CD14-positive monocyte (primary cell): ENCODE measurements at regions not wholly inside any gene's neighbourhood (a gene's known extent, or its start where the extent isn't known, plus 50 kb on each side); places are given as distances from the start of the nearest gene placed in this dataset.

ENCODE experiments used
- DNase-seq, 3 donors: peaks; one replicate each; pipeline ENCODE4 v3.0.0-alpha.2; 2011 to 2022
- H2AFZ ChIP-seq: 2 replicates; pipeline ENCODE4 v1.6.0; 2012; ENCODE audit warnings: mild to moderate bottlenecking, low read depth, low read length, inconsistent platforms; ENCODE audit not compliant: insufficient read depth, poor library complexity, severe bottlenecking
- H3K27ac ChIP-seq, 2 donors: 1 replicate in 1 of 2; 2 replicates in 1 of 2; pipeline ENCODE4 v1.5.1; 2012 to 2013; ENCODE audit warnings: low read length in 2 of 2, control low read depth in 1 of 2, inconsistent platforms in 1 of 2, low read depth in 1 of 2, mild to moderate bottlenecking in 1 of 2
- H3K27me3 ChIP-seq, 2 donors: one replicate each; pipeline versions ENCODE4 v1.6.0 to v1.6.1; 2011 to 2013; ENCODE audit warnings: low read length in 2 of 2; ENCODE audit not compliant: control insufficient read depth in 2 of 2, insufficient read depth in 2 of 2
- H3K36me3 ChIP-seq, 2 donors: replicated peaks in 1 of 2; 1 replicate in 1 of 2; 2 replicates in 1 of 2; pipeline versions ENCODE4 v1.5.1 to v1.6.1; 2012 to 2013; ENCODE audit warnings: low read length in 2 of 2, control low read depth in 1 of 2, inconsistent platforms in 1 of 2, mild to moderate bottlenecking in 1 of 2; ENCODE audit not compliant: insufficient read depth in 2 of 2, control insufficient read depth in 1 of 2
- H3K4me1 ChIP-seq, 2 donors: 1 replicate in 1 of 2; 2 replicates in 1 of 2; pipeline versions ENCODE4 v1.5.1 to v1.6.1; 2012 to 2013; ENCODE audit warnings: low read length in 2 of 2, control low read depth in 1 of 2, inconsistent platforms in 1 of 2, mild to moderate bottlenecking in 1 of 2, moderate library complexity in 1 of 2; ENCODE audit not compliant: insufficient read depth in 2 of 2, control insufficient read depth in 1 of 2
- H3K4me2 ChIP-seq: replicated peaks from 2 replicates; pipeline ENCODE3; 2012; ENCODE audit warnings: low read length, moderate library complexity, mild to moderate bottlenecking; ENCODE audit not compliant: poor library complexity, severe bottlenecking; ENCODE audit errors: extremely low read depth
- H3K4me3 ChIP-seq, 3 experiments: fragments of 200-600 bp in 1 of 3; sonication (generic) in 1 of 3; replicated peaks in 1 of 3; 1 replicate in 2 of 3; 2 replicates in 1 of 3; pipeline ENCODE4 v1.5.1; 2011 to 2013; ENCODE audit warnings: low read length in 3 of 3, mild to moderate bottlenecking in 3 of 3, control low read depth in 2 of 3, low read depth in 2 of 3, inconsistent platforms in 1 of 3, moderate library complexity in 1 of 3
- H3K79me2 ChIP-seq: 2 replicates; pipeline ENCODE4 v1.6.0; 2012; ENCODE audit warnings: mild to moderate bottlenecking, control low read depth, inconsistent platforms, low read length, moderate library complexity; ENCODE audit not compliant: insufficient read depth
- H3K9ac ChIP-seq: 2 replicates; pipeline ENCODE4 v1.6.0; 2017; ENCODE audit warnings: low read length, mild to moderate bottlenecking; ENCODE audit not compliant: insufficient read depth, poor library complexity, severe bottlenecking
- H3K9me3 ChIP-seq, 2 donors: replicated peaks in 1 of 2; 1 replicate in 1 of 2; 2 replicates in 1 of 2; pipeline versions ENCODE4 v1.5.1 to v1.6.1; 2012 to 2013; ENCODE audit warnings: low read length in 2 of 2, control low read depth in 1 of 2; ENCODE audit not compliant: control insufficient read depth in 1 of 2, insufficient read depth in 1 of 2
- H4K20me1 ChIP-seq: 2 replicates; pipeline ENCODE4 v1.6.0; 2012; ENCODE audit warnings: mild to moderate bottlenecking, low read length, control low read depth, moderate library complexity; ENCODE audit not compliant: insufficient read depth
- H3K27ac Mint-ChIP-seq, 7 donors: one replicate each; pipeline ENCODE4 v1.8.0; 2020; ENCODE audit warnings: mild to moderate bottlenecking in 7 of 7, mixed read lengths in 7 of 7, moderate library complexity in 6 of 7, inconsistent platforms in 2 of 7
- H3K27me3 Mint-ChIP-seq, 3 donors: one replicate each; pipeline ENCODE4 v1.8.0; 2021 to 2022; ENCODE audit warnings: low read depth in 3 of 3, mild to moderate bottlenecking in 3 of 3, mixed read lengths in 3 of 3, moderate library complexity in 3 of 3, inconsistent platforms in 1 of 3
- H3K36me3 Mint-ChIP-seq, 2 donors: one replicate each; pipeline ENCODE4 v1.8.0; 2020; ENCODE audit warnings: mixed read lengths in 2 of 2, inconsistent platforms in 1 of 2, mild to moderate bottlenecking in 1 of 2
- H3K4me1 Mint-ChIP-seq: one replicate; pipeline ENCODE4 v1.8.0; 2020; ENCODE audit warnings: mild to moderate bottlenecking, mixed read lengths
- H3K4me3 Mint-ChIP-seq, 2 donors: one replicate each; pipeline ENCODE4 v1.8.0; 2020; ENCODE audit warnings: mild to moderate bottlenecking in 2 of 2, mixed read lengths in 2 of 2, moderate library complexity in 1 of 2
- H3K9me3 Mint-ChIP-seq, 7 donors: one replicate each; pipeline ENCODE4 v1.8.0; 2020 to 2022; ENCODE audit warnings: mixed read lengths in 7 of 7, mild to moderate bottlenecking in 6 of 7, moderate library complexity in 6 of 7, inconsistent platforms in 2 of 7
- WGBS: methylation state at CpG from one replicate; pipeline ENCODE4 v1.1.5; 2013; ENCODE audit warnings: missing lambda C conversion rate; ENCODE audit not compliant: insufficient coverage; 5-methylcytosine and 5-hydroxymethylcytosine counted together
- intact Hi-C, 2 donors: fragments of 100-400 bp; cut with micrococcal nuclease; formaldehyde crosslinking; loops; one replicate each; pipeline versions ENCODE4 v1.15.0 to v1.15.1; 2023
- TF ChIP-seq, protein P1 (sequence below): fragments of 200-600 bp; IDR thresholded peaks from one replicate; pipeline ENCODE4 v1.8.0; 2022; ENCODE audit warnings: antibody characterized with exemption, mild to moderate bottlenecking

DNA sequence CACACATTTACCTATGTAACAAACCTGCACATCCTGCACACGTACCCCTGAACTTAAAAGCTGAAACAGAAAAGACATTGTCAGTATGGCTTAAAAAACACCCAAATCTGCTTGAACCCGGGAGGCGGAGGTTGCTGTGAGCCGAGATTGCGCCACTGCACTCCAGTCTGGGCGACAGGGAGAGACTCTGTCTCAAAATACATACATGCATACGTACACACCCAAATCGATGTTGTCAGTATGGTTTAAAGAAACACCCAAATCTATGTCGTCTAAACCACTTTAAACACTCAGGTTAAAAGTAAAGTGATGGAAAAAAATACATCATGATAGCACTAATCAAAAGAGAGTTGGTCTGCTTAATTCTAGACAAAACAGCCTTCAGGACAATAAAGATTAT lies 257.5 kb downstream of the RPRM start:
- TF ChIP-seq, protein P1, sequence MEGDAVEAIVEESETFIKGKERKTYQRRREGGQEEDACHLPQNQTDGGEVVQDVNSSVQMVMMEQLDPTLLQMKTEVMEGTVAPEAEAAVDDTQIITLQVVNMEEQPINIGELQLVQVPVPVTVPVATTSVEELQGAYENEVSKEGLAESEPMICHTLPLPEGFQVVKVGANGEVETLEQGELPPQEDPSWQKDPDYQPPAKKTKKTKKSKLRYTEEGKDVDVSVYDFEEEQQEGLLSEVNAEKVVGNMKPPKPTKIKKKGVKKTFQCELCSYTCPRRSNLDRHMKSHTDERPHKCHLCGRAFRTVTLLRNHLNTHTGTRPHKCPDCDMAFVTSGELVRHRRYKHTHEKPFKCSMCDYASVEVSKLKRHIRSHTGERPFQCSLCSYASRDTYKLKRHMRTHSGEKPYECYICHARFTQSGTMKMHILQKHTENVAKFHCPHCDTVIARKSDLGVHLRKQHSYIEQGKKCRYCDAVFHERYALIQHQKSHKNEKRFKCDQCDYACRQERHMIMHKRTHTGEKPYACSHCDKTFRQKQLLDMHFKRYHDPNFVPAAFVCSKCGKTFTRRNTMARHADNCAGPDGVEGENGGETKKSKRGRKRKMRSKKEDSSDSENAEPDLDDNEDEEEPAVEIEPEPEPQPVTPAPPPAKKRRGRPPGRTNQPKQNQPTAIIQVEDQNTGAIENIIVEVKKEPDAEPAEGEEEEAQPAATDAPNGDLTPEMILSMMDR: no peak
- Histone ChIP-seq H3K79me2 (no peaks in the 10 kb centered on the region), H3K9ac (no peak overlapping the region), H3K36me3 (no peaks in the 10 kb centered on the region), H4K20me1 (no peaks in the 10 kb centered on the region), H2AFZ (no peak overlapping the region), H3K27me3 (no peaks in the 10 kb centered on the region), H3K9me3 (peaks cover 14 to 34% of the 10 kb centered on the region in 2 donors), H3K4me2 (no peak overlapping the region), H3K4me3 (no peak overlapping the region), H3K27ac (no peak overlapping the region), H3K4me1 (no peaks in the 10 kb centered on the region)
- DNase-seq: no peak
- Mint-ChIP-seq H3K4me3 (no peak overlapping the region), H3K27ac (no peak overlapping the region), H3K4me1 (no peaks in the 10 kb centered on the region), H3K36me3 (no peaks in the 10 kb centered on the region), H3K9me3 (peaks cover 6 to 19% (median 14%) of the 10 kb centered on the region in 7 donors), H3K27me3 (peaks cover 0 to 1% (median 0%) of the 10 kb centered on the region in 3 donors)
- intact Hi-C loops: no loop called here
- 84% methylated on average over 5 of the region's 9 CpGs for WGBS

DNA sequence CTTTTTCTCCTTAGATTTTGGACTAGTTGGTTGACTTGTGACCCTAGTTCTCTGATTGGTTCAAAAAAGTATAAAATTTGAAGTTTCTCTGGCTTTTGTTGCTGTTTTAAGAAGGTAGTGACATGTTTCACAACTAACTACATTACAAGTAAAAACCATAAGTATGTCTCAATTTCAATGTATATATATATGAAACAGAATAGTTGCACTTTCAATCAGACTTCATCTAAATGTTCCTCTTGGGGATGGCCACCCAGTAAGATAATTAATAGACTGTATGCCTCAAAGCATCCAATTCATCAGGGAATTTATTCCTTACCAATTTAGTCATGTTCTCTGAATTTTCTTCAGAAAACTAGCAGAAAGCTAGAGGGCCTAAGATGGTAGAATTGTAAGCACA lies 259.7 kb downstream of the RPRM start:
- Mint-ChIP-seq H3K4me3 (no peak overlapping the region), H3K27me3 (no peaks in the 10 kb centered on the region), H3K9me3 (peaks cover 2 to 14% (median 10%) of the 10 kb centered on the region in 7 donors), H3K27ac (no peak overlapping the region), H3K36me3 (no peaks in the 10 kb centered on the region), H3K4me1 (no peaks in the 10 kb centered on the region)
- Histone ChIP-seq H3K4me1 (no peaks in the 10 kb centered on the region), H2AFZ (no peak overlapping the region), H4K20me1 (no peaks in the 10 kb centered on the region), H3K27me3 (no peaks in the 10 kb centered on the region), H3K36me3 (no peaks in the 10 kb centered on the region), H3K27ac (no peak overlapping the region), H3K79me2 (no peaks in the 10 kb centered on the region), H3K9ac (no peak overlapping the region), H3K4me2 (no peak overlapping the region), H3K9me3 (peaks cover 14 to 29% of the 10 kb centered on the region in 2 donors), H3K4me3 (no peak overlapping the region)
- DNase-seq: no peak
- TF ChIP-seq, protein P1: no peak
- intact Hi-C loops: no loop called here
